SKM-1 (cell line): ENCODE measurements at regions not wholly inside any gene's neighbourhood (a gene's known extent, or its start where the extent isn't known, plus 50 kb on each side); places are given as distances from the start of the nearest gene placed in this dataset.
"Not testable (repeated sequence)": the region's sequence is repeated elsewhere in the genome, so short reads cannot be mapped to it uniquely, and the experiment has no call there.

Experiments used
- DNase-seq: peaks from one replicate; lab custom pipeline; 2025; ENCODE audit not compliant: unreplicated experiment; lab: John Stamatoyannopoulos, UW

DNA sequence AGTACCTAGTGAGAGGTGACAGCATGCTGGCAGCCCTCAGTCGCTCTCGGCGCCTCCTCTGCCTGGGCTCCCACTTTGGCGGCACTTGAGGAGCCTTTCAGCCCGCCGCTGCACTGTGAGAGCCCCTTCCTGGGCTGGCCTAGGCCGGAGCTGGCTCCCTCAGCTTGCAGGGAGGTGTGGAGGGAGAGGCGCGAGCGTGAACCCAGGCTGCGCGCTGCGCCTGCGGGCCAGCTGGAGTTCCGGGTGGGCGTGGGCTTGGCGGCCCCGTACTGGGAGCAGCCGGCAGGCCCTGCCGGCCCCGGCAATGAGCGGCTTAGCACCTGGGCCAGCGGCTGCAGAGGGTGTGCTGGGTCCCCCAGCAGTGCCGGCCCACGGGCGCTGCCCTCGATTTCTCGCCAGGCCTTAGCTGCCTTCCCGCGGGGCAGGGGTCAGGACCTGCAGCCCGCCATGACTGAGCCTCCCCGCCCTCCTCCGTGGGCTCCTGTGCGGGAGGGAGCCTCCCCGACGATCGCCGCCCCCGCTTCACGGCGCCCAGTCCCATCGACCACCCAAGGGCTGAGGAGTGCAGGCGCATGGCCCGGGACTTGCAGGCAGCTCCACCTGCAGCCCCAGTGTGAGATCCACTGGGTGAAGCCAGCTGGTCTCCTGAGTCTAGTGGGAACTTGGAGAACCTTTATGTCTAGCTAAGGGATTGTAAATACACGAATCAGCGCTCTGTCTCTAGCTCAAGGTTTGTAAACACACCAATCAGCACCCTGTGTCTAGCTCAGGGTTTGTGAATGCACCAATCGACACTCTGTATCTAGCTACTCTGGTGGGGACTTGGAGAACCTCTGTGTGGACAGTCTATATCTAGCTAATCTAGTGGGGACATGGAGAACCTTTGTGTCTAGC, 1579.2 kb downstream of the SI start:
- DNase-seq, result not testable (repeated sequence)

DNA sequence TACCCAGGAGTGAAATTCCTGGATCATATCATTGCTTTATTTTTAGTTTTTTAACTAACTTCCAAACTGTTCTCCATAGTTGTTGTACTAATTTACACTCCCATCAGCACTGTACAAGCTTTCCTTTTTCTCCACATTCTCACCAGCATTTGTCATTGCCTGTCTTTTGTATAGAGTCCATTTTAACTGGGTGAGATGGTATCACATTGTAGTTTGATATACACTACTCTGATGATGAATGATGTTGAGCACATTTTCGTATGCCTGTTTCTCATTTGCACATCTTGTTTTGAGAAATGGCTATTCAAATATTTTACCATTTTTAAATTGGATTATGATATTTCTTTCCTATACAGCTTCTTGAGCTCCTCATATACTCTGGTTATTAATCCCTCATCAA, 1586.6 kb downstream of the SI start:
- no peak for DNase-seq

DNA sequence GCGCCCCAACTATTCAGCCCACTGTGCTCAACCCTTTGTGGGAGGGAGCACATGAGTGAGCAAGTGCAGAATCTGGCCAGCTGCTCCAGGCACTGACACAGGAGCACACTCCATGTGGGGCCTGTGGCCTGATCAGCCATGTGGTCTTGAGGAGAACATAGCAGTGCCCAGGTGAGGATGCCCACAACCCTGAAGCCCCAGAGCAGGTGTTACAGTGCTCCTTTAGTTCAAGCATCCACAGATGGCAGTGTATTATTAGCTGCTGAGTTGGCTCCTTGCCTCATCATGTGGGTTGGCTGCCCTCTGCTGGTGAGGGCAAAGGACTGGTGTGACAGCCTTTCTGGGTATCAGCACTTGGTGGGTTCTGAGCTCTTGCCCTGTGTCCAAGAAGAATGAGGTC, 1588.2 kb downstream of the SI start:
- DNase-seq, result peak; percentile 10

DNA sequence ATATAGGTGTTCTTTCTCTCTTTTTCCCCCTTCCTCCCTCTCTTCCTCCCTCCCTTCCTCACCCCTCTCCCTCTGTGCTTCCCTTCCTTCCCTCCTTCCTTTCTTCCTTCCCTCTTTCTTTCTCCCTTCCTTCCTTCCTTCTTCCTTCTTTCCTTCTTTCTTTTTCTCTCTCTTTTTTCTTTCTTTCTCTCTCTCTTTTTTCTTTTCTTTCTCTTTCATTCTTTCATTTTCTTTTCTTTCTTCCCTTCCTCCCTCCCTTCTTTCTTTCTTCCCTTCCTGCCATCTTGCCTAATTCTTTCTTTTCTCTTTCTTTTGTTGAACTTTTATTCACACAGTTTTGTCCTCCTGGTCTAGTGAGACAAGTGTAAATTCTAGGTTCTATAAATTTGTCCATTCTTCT, 1595.6 kb downstream of the SI start:
- no peak for DNase-seq

DNA sequence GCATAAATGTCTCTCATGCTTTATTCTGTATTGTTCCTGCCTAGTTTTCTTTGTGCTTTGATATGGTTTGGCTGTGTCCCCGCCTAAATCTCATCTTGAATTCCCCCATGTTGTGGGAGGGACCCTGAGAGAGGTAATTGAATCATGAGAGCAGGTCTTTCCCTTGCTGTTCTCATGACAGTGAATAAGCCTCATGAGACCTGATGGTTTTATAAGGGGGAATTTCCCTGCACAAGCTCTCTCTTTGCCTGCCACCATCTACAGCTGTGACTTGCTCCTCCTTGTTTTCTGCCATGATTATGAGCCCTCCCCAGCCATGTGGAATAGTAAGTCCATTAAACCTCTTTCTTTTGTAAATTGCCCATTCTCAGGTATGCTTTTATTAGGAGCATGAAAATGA, 1596.6 kb downstream of the SI start:
- no peak for DNase-seq

DNA sequence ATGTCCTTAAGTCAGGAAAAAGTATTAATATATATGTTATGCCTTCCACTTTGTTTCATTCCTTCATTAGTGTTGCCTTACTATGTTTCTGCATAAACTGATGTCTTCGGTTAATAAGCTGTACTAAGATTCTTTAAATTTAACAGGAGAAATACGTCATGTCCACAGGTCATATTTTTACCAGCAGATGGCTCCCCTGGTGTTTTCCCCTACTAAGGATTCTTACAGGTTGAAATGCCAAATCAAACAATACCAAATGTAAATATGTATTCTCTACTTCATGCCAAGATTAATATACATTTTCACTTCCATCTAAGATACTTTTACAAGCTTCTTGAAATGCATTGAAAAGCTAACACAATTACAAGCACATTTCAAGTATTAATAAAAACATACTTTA, 1602.1 kb downstream of the SI start:
- no peak for DNase-seq

DNA sequence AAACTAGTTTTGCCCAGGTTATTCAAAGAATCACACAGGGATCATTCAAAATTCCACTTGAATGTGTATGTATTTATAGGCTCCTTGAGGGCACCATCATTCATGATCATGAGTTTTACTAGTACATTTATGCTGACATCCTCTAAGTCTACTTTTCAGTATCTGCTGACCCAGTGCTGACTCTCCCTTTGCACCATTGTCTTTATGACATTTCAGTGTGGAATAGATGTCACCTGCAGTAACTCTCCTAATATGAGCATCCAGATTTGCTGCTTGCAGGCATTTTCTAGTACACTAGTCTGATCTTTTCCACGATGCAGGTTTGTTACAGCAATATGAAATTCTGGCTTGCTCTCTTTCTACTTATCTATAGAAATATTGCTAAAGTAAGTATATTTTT, 1603.5 kb downstream of the SI start:
- no peak for DNase-seq

DNA sequence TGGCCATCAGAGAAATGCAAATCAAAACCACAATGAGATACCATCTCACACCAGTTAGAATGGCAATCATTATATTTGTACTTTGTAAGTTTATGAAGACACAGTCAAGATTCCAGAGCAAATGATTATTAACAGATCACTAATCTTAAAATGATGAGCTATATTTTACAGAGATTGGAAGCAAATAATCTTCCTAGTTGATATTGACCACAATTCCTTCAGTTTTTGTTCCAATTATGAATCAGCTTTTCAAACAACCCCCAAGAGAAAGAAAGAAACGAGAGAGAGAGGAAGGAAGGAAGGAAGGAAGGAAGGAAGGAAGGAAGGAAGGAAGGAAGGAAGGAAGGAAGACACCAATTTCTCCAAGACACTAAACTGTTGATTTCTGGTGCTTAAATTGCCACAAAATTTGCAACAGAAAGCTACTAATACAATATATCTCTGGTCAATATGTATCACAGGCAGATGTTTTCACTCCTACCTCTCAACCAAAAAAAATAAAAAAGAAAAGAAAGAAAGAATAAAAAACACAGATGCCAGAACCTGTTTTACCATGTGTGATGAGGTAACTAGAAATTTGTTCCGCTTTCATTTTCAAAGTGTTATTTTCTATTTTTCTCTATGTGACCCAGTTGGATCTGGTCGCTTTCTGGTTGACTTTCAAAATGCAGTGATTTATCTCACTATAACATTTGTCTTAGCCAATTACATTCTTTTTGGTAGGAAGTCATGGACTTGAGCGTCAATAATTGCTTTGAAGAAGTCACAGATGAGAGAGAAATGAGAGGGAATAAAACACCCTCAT, 1609.6 kb downstream of the SI start:
- DNase-seq, result no peak

DNA sequence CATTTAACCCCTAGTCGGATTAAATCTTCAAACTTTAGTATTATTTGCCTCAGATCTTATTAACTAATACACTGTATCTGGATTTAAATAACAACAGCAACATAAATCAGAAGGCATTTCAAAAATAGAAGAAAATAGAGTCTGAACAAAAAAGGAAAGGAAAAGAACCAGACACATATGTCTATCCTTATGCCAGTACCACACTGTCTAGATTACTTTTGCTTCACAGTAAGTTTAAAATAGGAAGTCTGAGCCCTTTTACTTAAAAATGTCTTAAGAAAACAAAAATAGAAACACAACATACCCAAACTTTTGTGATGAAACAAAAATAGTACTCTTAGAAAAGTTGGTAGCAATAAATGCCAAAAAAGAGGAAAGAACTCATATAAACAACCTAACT, 1615.8 kb downstream of the SI start:
- no peak for DNase-seq

DNA sequence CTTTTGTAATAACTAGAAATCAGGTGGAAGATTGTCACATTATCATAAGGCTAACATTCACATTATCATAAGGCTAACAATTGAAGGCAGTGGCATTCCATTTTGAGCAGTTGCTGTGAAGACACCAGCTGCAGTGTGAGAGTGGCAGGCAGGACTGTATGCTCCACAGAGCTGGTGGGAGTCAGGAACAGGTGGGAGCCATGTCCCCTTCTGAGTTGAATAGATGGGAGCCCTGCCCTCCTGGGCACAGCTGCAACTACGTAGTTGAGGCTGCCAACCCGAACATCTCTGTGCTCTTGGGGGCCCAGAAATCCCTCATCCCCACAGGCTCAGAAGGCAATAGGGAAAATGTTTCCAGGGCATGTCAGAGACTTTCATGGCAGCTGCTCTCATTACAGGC, 1627.6 kb downstream of the SI start:
- no peak for DNase-seq

DNA sequence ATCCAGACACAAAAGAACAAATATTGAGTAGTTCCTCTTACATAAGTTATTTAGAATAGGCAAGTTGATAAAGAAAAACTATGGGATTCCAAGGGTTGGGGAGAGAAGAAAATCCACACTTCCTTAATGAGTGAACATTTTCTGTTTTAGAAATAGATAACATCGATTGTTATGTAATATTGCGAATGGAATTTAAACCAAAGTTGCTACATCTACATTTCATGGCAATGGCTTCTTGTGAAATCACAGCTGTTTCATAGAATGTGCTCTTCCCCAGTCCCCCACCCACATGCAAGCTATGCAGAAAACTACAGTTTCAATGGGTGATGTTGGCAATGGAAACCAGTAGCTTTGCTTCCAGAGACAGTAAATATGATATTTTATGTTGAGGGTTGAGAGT, 1639.5 kb downstream of the SI start:
- DNase-seq, result no peak

DNA sequence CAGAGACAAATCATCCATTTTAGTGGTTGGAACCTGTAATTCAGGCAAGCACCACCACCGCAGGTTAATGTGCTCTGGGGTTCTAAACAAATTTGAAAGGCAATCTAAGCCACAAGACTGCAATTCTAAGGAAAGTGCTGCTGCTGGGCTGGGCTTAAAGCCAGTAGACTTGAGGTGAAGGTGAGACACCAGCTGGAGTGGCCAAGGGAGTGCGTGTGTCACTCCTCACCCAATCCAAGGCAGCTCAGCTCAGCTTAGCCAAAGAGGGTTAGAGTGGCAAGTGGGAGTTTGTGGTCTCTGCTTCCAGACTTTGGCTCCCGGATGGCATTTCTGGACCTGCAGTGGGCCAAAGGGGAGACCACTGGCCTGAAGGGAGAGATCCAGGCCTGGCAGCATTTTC, 1655.6 kb downstream of the SI start:
- no peak for DNase-seq

DNA sequence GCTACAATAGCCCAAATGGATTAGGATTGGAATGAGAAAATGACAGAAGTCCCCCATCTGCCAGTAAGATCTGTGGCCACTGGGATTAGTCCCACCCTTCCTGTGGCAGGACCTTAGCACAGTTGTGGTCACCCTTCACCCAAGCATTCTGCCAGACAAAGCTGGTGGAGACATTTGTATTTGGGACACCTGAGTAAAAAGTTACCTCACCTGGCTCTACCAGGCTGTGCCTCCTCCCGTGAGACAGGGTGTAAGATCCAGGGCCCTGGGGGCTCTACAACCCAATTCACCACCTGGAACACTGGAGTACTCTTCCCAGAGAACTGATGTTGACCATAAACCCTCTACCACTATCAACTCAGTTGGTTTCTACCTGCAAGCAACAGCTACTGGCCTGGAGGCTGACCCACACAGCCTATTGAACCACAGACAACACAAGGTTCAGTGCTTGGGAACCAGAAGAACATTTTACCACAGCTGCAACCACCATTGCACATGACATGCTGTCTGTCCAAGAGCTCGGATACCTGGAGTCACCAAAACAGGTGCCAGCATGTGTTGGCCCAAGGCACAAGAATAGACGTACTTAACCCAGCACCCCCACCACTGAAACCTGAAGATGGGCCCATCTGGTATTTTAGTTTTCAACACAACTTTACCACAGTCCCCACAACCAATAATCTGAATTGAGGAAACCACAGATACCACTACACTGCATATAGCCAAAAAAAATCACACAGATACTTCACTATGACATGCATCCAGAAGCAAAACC, 1686.7 kb downstream of the SI start:
- DNase-seq, result no peak

DNA sequence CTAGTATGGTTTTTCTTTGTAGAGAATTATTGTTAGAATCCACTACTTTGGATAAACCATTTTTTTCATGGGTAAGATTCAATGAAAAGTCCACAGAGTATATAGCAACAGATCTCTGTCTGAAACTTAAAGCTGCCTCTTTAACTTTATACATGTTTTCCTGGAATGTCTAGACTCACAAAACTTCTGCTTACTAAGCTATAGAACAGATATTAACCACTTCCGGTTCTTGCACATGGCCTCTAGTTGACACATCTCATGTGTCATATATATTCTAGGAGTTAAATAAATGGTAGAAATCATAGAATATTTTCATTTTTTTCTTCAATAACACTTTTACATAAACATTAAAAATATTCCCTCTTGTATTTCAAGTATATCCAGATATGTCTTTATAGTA, 1693.9 kb downstream of the SI start:
- DNase-seq, result no peak

DNA sequence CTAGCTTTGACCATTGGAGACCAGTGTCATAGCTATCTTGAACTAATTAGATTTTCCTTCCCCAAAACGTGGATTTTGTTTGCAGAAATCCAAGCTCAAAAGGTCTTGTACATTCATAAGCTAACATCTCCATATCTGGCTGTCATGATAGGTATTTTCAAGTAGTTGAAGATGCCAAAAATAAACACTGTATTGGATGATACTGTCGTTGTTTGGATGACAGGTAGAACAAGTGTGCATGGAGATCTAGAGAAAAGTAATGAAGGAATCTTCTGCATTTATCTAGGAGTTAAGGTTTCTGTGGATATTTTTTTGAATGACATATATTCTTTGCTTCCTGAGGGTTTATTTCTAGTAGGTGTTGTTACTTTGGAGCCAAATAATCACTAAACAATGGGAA, 1696.1 kb downstream of the SI start:
- no peak for DNase-seq

DNA sequence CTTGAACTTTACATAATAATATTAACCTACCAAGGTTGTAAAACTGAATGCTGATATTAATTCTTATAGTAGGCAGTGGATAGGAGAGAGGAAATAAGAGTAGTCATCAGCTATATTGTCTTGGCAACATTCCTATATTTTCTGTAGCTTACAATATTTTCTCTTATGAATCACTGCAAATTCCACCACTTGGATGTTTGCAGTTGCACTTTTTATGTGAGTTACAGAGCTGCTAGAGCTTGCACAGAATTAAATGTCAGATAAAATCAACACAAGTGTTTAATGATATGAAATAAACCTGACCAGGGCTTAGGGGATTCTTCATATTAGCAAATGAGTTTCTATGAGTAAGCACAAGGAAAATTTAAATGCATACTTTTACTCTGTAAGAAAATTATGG, 1710.1 kb downstream of the SI start:
- DNase-seq, result no peak

DNA sequence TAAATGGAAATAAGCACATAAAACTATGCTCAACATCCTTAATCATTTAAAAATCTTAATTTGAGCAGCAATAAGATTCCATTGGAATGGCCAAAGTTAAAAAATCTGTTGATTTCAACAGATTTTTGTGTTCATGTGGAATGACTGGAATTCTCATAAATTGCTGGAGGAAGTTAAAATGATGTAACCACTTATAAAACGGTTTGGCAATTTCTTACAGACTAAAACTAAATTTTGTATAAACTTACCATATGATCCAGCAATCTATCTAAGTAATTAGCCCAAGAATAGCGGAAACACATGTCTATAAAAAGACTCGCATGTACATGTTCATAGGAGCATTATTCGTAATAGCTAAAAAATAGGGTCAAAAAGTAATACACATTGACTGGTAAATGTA, 1713.6 kb downstream of the SI start:
- no peak for DNase-seq

DNA sequence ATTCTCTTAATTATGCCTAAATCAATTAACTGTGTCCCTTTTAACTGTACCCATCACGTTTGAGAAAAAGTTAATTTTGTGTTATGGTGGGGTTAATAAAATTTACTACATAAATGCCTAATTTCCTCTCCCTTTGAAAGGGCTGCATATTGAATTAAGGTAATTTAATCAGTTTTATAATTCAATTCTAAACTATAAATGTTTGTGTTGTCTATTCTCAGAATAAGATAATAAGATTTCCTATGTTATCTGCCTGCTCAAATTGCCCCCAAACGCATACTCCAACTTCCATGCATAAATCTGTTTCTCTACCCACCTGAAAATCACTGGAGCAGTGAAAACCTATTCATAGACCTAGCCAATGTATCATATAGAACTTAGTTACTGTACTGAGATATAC, 1716.1 kb downstream of the SI start:
- DNase-seq, result no peak

DNA sequence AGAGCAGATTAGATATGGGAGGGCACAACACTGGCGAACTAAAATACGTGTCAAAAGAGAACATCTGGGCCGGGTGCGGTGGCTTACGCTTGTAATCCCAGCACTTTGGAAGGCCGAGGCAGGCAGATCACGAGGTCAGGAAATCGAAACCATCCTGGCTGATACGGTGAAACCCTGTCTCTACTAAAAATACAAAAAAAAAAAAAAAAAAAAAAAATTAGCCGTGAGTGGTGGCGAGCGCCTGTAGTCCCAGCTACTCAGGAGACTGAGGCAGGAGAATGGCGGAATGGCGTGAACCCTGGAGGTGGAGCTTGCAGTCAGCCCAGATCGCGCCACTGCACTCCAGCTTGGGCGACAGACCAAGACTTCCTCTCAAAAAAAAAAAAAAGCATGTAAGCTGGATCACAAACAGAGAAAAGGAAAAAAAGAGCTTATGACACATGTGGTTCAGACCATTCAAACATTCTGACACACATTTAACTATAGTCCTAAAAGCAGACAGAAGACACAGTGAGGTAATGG, 1716.9 kb downstream of the SI start:
- DNase-seq, result not testable (repeated sequence)

DNA sequence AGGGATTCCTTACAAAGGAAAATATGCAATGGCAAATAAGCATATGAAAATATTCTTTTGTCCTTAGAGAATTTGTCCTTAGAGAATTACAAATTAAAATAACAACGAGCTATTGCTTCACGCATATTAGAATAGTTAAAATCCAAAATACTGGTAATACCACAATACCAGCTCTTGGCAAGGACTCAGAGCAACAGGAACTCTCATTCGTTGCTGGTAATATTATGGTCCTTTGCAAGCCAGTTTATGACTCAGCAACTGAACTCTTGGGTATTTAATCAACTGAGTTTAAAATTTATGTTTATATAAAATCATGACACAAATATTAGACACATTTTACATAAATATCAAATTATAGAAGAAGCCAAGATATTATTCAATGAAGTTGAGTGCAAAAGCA, 1730.4 kb downstream of the SI start:
- no peak for DNase-seq

DNA sequence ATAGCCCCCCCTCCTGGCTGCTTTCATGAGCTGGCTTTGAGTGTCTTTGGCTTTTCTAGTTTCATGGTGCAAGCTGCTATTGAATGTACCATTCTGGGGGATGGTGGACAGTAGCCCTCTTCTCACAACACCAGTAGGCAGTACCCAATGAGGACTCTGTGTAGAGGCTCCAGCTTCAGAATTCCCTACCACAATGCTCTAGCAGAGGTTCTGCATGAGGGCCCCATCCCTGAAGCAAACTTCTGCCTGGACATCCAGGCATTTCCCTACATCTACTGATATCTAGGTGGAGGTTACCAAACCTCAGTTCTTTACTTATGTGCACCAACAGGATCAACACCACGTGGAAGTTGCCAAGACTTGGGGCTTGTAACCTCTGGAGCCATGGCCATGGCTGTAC, 1742.9 kb downstream of the SI start:
- DNase-seq, result no peak
